Iris pigment epithelial cell (primary cell): ENCODE measurements at regions not wholly inside any gene's neighbourhood (a gene's known extent, or its start where the extent isn't known, plus 50 kb on each side); places are given as distances from the start of the nearest gene placed in this dataset.

Source experiments
- DNase-seq: peaks from one replicate; pipeline ENCODE4 v3.0.0-alpha.2; 2011; ENCODE audit warnings: low read depth

- peak; percentile 96 for DNase-seq
Measured at GRCh38 chr10:3482200-3482993, 302.6 kb downstream of the KLF6 start.

- no peak for DNase-seq
Measured at GRCh38 chr10:3481496-3481895, 303.5 kb downstream of the KLF6 start.

GRCh38 chr10:3480990-3481315 lies 304.1 kb downstream of the KLF6 start:
- no peak for DNase-seq

GRCh38 chr10:3480281-3480989 lies 304.6 kb downstream of the KLF6 start:
- no peak for DNase-seq

DNA sequence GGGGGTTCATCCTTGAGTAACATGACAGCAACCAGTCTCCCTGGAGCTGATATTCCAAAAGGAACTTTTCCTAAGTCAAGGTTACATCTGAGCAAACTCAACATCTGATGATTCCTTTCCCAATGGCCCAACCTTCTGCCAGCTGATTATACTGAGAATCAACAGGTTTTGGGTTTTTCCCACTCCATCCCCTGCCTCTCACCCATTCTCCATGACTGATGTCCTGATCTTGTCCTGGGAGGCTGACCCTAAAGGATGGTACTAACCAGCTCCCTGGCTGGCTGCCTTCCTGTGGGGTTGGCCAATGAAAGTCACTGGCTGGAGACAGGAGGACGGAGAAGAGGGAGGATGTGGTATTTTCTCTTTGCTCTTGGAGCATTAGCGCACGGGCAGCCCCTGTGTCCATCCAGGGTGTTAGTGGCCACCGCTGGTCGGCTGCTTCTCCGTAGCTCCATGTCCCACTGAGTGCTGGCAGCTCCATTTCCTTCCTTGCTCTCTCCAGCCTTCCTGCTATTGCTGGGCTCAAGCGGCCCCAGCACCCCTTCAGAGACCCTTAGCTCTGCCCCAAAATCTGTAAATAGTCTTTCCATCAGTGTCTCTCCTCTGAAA lies 306.2 kb upstream of the PITRM1 start:
- DNase-seq: no peak

GRCh38 chr10:3478153-3478552 lies 305.6 kb upstream of the PITRM1 start:
- no peak for DNase-seq

GRCh38 chr10:3477683-3478082 lies 305.1 kb upstream of the PITRM1 start:
- DNase-seq: peak; percentile 96

DNA sequence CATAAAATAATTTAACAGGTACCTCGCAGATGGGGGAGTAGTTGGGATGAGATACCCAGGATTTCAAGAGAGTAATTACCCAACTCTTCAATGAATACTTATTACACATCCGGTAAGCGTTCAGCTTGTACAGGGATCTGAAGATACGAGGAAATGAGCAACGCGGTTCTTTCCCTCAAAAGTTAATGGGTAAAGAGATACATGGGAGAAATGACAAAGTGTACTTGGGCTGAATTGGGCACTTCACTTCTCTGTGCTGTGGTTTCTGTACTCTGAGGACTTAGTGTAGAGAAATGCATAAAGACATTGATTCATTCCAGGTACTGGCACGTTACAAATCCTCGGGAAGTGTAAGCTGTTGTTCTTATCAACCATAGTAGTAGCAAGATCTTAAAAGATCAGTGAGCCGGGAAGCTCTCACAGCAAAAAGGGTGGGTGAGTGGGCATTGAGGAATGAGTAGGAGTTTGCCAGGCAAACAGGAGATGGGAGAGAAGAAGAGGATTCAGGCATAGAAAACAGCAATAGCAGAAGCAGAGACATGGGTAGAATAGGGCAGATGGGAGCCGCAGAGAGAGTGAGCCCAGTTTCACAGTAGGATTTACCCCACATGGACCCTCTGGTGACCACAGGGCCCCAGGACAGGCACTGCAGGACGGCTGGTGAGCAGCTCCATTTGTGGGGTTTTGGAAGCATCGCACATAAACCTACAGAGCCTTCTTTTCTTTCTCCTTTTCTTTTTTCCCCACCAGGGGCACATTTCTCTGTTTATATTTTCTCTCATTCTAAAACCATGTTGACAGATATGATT lies 304.3 kb upstream of the PITRM1 start:
- DNase-seq: no peak

DNA sequence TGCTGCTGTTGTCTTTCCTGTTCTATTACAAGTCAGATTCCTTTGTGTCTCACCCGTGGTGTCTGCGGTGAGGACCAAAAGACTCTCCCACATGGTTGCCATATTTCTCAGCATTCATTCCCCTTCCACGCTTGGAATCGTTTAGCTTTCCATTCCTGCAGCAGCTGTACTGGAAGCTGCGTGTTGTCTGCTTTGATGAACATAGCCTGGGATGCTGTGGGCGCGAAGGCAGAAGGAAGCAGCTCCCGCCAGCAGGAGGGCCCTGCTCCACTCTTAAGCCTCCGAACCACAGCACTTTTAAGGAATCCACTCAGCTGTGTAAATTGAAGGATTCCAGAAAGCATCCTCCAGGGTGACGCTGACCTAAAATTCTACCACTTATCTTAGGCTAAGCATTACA lies 303.6 kb upstream of the PITRM1 start:
- no peak for DNase-seq

- no peak for DNase-seq
Measured at GRCh38 chr10:3475367-3475766, 302.8 kb upstream of the PITRM1 start.

DNA sequence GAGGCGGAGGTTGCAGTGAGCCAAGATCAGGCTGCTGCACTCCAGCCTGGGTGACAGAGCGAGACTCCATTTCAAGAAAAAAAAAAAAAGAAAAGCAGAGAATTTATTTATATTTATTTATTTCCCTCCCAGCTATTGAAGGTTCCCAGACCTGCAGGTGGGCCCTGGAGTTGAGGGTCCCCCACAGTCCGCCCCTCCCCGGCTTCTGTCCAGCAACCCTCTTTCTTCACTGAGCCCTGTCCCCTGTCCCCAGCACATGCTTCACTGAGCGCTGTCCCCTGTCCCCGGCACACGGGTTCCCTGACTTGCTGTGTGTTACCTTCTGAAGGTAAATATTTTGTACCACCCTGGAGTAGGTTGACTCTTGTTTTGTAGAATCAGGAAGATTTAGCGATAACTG lies 301.7 kb upstream of the PITRM1 start:
- DNase-seq: no peak

- no peak for DNase-seq
Measured at GRCh38 chr10:3473271-3473670, 300.7 kb upstream of the PITRM1 start.

DNA sequence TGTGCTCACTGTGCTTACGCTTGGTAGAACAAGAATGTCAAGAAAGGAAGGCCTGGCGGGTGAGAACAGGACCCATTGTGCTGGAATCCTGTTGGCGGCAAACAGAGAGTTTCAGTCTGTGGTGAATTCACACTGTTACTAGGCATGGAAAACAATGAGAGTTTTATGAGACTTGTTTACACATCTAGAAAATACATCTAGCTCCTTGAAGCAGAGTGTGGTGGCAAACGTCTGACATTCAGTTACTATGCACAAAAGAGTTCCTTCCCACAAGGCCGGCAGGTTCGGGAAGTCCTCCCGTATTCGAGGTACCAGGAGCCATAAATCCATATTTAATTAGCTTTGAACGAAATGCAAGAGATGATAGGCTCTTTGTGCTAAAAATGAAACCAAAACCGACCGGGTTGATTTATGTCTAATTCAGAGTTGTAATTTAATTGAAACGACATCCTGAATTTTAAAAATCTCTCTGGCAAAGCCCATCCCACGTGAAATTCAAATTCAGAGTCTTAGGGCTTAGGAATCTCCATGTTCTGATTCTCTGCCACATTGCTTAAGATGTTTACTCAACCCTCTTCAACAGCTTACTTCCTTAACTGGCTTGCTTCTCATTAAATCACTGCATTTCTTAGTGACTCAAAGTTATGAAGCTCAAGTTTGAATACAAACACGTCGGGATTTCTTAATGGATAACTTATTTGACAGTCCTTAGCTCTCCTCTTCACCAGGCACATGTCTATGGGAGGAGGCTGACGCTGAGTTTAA lies 299.9 kb upstream of the PITRM1 start:
- peak; percentile 85 for DNase-seq

DNA sequence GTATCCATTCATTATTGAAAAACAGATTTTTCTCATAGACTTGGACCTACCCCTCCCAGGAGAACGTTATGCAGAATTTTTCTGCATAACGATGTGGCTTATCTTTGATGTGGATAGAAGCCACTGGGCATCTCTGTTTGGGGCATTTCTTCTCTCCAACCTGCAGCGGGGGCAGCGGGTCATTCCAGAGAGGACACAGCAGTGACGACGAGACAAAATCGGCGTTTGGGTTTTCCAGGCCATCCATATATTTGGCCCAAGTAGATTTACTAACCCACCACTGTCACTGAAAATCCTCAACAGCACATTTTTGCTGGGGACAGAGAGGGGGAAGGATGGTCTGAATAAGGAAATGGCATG lies 299.3 kb upstream of the PITRM1 start:
- DNase-seq: no peak

DNA sequence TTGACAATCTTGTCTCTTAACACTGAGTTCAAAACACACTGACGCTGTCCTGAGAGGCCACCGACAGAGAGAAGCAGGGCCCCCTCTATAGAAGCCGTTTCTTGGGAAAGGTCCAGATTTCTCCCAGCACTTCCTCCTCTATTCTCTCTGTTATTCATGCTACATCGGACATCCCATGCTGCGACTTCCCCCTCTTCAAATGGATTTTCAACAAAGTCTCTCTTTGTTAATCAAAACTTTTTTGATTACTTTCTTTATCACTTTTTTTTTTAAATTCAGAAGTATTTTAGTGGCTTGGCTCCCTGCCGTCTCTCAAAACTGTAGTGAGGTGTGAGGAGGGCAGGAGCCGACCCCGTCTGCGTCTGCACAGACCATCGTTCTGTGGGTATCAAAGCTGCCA lies 298.9 kb upstream of the PITRM1 start:
- no peak for DNase-seq

- DNase-seq: no peak
Measured at GRCh38 chr10:3470191-3470590, 297.6 kb upstream of the PITRM1 start.

DNA sequence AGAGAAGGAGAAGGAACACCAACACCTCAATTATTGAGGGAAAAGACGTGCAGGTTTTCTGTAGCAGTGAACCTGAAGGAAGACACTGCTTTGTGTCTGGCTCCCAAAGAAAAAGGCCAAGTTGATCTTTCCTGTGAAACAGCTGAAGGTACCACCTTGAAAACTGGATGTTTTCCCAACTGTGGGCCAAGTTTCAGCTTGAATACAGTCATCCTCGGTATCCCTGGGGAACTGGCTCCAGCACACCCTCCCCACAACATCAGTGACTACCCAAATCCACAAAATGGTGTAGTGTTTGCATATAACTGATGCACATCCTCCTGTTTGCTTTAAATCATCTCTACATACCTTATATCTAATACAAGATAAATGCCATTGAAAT lies 297.0 kb upstream of the PITRM1 start:
- no peak for DNase-seq

DNA sequence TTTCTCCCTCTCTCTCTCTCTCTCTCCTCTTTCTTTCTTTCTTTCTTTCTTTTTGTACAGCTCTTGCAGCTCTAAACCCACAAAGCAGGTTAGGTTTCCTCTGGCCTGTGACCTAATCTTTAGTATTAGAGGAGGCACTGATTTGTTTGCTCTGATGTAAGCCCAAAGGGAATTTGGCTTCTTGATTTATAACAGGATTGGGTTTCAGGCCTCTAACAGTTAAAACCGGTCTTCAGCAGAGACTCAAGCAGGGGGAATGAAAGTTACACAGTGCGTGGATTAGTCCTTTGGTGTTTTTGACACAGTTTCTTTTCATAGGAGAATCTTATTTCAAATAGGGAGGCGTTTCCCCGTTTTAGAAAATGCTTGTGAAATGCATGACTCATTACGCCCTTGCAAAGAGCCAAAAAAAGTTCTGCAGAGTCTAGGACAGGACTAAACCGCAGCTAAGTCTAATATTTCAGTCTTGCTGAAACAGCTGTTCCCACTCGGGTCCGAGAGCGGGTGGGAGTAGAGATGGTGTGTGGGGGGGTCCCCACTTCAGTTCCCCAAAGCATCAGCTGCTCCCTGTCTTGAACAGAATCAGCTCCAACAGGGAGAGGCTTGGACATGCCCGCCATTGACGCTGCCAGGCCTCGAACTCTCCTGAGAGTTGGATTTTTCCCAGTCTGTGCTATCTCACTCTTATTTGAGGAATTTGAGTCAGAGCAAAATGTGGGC lies 296.5 kb upstream of the PITRM1 start:
- peak; percentile 98 for DNase-seq

DNA sequence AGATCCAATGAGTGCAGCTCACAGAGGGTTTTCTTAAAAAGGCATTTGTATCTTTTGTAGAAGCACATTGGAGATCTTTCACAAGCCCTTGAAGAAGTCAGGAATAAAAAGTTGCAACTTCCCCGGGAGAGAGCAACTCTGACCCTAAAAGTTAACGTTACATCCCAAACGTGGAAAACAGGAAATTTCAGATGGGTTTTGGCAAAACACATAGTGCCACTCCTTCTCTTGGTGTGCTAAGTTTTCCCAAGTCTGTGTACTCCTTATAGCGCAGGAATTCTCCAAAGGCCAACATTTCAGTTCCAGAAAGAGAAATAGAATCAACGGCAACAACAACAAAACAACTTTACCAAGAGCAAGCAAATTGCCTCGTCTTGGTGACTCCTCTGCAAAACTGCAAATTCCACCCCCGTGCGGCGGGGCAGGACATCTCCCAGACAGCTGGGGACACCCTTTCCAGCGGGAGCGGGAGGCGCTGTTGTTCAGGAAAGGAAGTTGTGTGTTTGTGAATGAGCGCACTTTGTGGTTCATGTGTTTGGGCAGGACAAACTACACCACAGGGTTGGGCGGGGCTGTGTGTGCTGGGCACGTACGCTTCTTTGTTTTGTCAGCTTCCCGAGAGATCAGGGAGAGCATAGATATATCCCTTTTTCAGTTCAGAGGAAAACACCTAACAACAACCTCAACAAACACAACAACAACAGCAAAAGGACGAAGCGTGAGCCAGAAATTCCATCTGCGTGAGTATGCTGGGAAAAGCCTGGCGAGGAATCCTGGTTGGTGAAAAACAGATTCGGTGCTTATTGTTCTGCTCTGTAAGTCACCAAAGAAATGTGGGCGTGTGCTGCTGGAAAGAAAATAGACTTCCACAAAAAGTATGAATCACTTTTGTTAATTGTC lies 294.7 kb upstream of the PITRM1 start:
- DNase-seq: peak; percentile 96

DNA sequence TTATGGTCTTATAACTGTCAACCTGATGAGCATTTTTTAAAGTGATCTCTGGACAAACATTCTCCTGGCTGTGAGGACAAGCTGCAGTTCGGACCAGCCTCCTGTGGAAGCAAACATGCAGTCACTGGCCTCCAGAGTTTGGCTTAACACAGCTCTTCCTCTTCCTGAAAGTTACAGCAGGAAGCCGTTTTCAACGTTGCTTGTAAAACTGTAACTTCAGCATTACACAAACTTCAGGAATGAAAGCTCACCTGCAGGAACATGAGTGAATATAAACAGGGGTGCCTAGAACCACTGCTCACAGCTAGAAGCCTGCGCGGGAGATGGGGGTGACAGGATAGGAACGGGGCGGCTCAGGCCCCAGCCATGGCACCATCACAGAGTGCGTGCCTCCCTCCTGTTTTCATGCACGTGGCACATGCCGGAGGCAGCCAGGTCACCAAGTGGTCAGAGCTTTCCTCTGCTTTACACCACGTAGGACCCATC lies 292.9 kb upstream of the PITRM1 start:
- no peak for DNase-seq
